ENCODE measurements at regions not wholly inside any gene's neighbourhood (a gene's known extent, or its start where the extent isn't known, plus 50 kb on each side); places are given as distances from the start of the nearest gene placed in this dataset.

DNA sequence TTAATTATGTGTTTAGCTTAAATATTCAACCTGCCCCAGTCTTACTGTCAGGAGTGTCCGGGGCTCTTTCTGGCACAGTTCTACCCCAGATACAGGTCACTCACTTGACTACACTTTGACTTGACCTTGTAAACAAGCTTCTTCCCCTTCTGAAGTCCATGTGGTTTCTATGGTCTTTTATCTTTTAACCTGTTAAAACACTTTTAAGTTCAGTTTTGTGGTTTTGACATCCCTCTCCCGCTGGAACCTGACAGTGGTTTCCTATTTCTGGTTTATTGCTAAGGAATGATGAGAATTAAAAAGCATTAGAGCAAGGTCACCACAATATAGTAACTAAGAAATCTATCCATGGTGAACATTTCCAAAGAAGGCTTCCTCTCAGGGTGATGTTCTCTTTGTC, 300.1 kb downstream of the TMEM167A start:
- no peak overlapping the region for H3K9ac ChIP-seq (replicated peaks in 1 of 4; ENCODE audit: extremely low read depth in 1 of 4, low read depth in 3 of 4, low read length in 3 of 4)
- TF ChIP-seq SUZ12 (IDR thresholded peaks at IDR 0.05; ENCODE audit: low read length) (no peak), TAF7 (optimal IDR thresholded peaks at IDR 0.05; ENCODE audit: borderline replicate concordance, low read depth, low read length) (no peak), CREB1 (IDR thresholded peaks at IDR 0.05) (no peak), SIRT6 (IDR thresholded peaks at IDR 0.05; ENCODE audit: low read length) (no peak), SIX5 (IDR thresholded peaks at IDR 0.05; ENCODE audit: low read depth, low read length) (no peak), CHD1 (IDR thresholded peaks at IDR 0.05; ENCODE audit: low read depth, low read length) (no peak), GTF2F1 (IDR thresholded peaks at IDR 0.05; ENCODE audit: borderline replicate concordance, low read depth, low read length) (no peak), ZNF274 (IDR thresholded peaks at IDR 0.05; ENCODE audit: borderline replicate concordance, extremely low read depth, low read length) (no peak), EP300 (IDR thresholded peaks at IDR 0.05; ENCODE audit: borderline replicate concordance in 1 of 2, low read depth in 2 of 2, low read length in 2 of 2) (no peak)
- TF ChIP-seq, protein P1, sequence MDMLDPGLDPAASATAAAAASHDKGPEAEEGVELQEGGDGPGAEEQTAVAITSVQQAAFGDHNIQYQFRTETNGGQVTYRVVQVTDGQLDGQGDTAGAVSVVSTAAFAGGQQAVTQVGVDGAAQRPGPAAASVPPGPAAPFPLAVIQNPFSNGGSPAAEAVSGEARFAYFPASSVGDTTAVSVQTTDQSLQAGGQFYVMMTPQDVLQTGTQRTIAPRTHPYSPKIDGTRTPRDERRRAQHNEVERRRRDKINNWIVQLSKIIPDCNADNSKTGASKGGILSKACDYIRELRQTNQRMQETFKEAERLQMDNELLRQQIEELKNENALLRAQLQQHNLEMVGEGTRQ (IDR thresholded peaks at IDR 0.05; ENCODE audit: low read length) = no peak

More for the DNA sequence above, 300.1 kb downstream of the TMEM167A start:
- H3K18ac ChIP-seq (ENCODE audit: extremely low read depth, low read length) = no peak overlapping the region
- H2BK15ac ChIP-seq (ENCODE audit: low read length) = no peak overlapping the region
- no peaks in the 10 kb centered on the region for H3K79me2 ChIP-seq (ENCODE audit: control insufficient read depth in 1 of 2, insufficient read depth in 2 of 2, low read length in 2 of 2)
- no peak overlapping the region for H2AFZ ChIP-seq (ENCODE audit: low read length)
- H3K27me3 ChIP-seq (replicated peaks in 1 of 4; ENCODE audit: control insufficient read depth in 3 of 4, extremely low read depth in 1 of 4, insufficient read depth in 3 of 4, low read length in 3 of 4) = no peaks in the 10 kb centered on the region
- H3K4ac ChIP-seq (replicated peaks; ENCODE audit: insufficient read length, low read depth, low read length) = no peak overlapping the region
- ChIA-PET CTCF (ENCODE audit: partially characterized antibody) (interaction anchor here (1.6 to 2.4 kb wide), 2 partner anchors 10 to 17 kb away, joined by 5 to 7 read pairs; no protein-coding TSS in a partner anchor), POLR2A (ENCODE audit: partially characterized antibody) (no interaction called here)
- H3K4me2 ChIP-seq (ENCODE audit: insufficient read depth in 1 of 2, low read depth in 2 of 2, low read length in 2 of 2) = no peak overlapping the region
- 94% methylated on average over 2 of the region's 2 CpGs; no CpG with 5 or more reads in 1 of the 2 experiments for WGBS, 2 experiments (ENCODE audit: extremely low coverage in 1 of 2, insufficient coverage in 1 of 2, insufficient read length in 1 of 2, insufficient replicate concordance in 2 of 2, low coverage in 1 of 2, low lambda C conversion rate in 2 of 2, missing lambda C conversion rate in 1 of 2)
- H3K9me3 ChIP-seq (ENCODE audit: insufficient read depth in 2 of 2, low read depth in 1 of 2, low read length in 1 of 2) = peaks cover 0 to 3% of the 10 kb centered on the region in 2 experiments; a peak in 1 of 4 replicates
- DNase-seq (ENCODE audit: low read depth in 1 of 2, low spot score in 2 of 2) (no peak), FAIRE-seq (no peak)
- no peak overlapping the region for H3K4me3 ChIP-seq (ENCODE audit: extremely low read depth in 1 of 4, insufficient read depth in 2 of 4, low read depth in 3 of 4, low read length in 4 of 4)
- H3K23ac ChIP-seq (ENCODE audit: insufficient read length) = no peak overlapping the region
- no peak overlapping the region for H2BK20ac ChIP-seq (ENCODE audit: low read length)
- no peak overlapping the region for H4K91ac ChIP-seq (replicated peaks; ENCODE audit: insufficient read length, low read length)
- no peak overlapping the region for H4K8ac ChIP-seq (ENCODE audit: extremely low read depth, insufficient read depth, low read length)
- H4K5ac ChIP-seq (ENCODE audit: insufficient read length, low read depth, low read length) = no peak overlapping the region
- no peak overlapping the region for H2BK12ac ChIP-seq (ENCODE audit: low read depth, low read length)
- H3K14ac ChIP-seq (ENCODE audit: insufficient read length) = no peak overlapping the region
- H3K36me3 ChIP-seq (ENCODE audit: control insufficient read depth in 2 of 4, insufficient read depth in 4 of 4, low read length in 3 of 4) = no peaks in the 10 kb centered on the region; a peak in 1 of 8 replicates
- no peaks in the 10 kb centered on the region for H3K79me1 ChIP-seq (ENCODE audit: low read depth, low read length)
- no peak overlapping the region for H2BK5ac ChIP-seq (ENCODE audit: low read depth, low read length)
- H2BK120ac ChIP-seq (replicated peaks; ENCODE audit: low read depth, low read length) = no peak overlapping the region
- H3K23me2 ChIP-seq (ENCODE audit: low read depth, low read length) = no peaks in the 10 kb centered on the region
- H3K4me1 ChIP-seq (replicated peaks in 1 of 4; ENCODE audit: control insufficient read depth in 3 of 4, insufficient read depth in 4 of 4, low read length in 3 of 4) = no peaks in the 10 kb centered on the region
- no peaks in the 10 kb centered on the region for H4K20me1 ChIP-seq (replicated peaks in 1 of 2; ENCODE audit: control insufficient read depth in 1 of 2, insufficient read depth in 2 of 2, low read length in 2 of 2)
- H2AK5ac ChIP-seq (ENCODE audit: low read depth, low read length) = no peak overlapping the region
- H3K27ac ChIP-seq (ENCODE audit: low read depth, low read length) = no peak overlapping the region
- no peak overlapping the region for H3K56ac ChIP-seq (replicated peaks; ENCODE audit: insufficient read length, low read depth, low read length)

Measured in H1 (cell line).